Prostate gland (tissue), 2 donors: ENCODE measurements at regions not wholly inside any gene's neighbourhood (a gene's known extent, or its start where the extent isn't known, plus 50 kb on each side); places are given as distances from the start of the nearest gene placed in this dataset.

Source experiments
- POLR2A ChIP-seq: fragments of 450-650 bp; IDR thresholded peaks from one replicate; pipeline ENCODE4 v1.6.1; 2016; ENCODE audit warnings: antibody characterized with exemption, mild to moderate bottlenecking
- POLR2AphosphoS5 ChIP-seq: sonication (generic); formaldehyde crosslinking; IDR thresholded peaks from one replicate; pipeline ENCODE4 v1.6.1; 2017; ENCODE audit warnings: antibody characterized with exemption
- TF ChIP-seq, protein P1 (sequence below), 4 experiments: fragments of 200-600 bp in 2 of 4; fragments of 450-650 bp in 2 of 4; sonication (generic) in 2 of 4; IDR thresholded peaks; 1 replicate in 3 of 4; 2 replicates in 1 of 4; pipeline ENCODE4 v1.5.1; 2016 to 2019; ENCODE audit warnings: antibody characterized with exemption in 4 of 4, mild to moderate bottlenecking in 2 of 4, moderate library complexity in 2 of 4

DNA sequence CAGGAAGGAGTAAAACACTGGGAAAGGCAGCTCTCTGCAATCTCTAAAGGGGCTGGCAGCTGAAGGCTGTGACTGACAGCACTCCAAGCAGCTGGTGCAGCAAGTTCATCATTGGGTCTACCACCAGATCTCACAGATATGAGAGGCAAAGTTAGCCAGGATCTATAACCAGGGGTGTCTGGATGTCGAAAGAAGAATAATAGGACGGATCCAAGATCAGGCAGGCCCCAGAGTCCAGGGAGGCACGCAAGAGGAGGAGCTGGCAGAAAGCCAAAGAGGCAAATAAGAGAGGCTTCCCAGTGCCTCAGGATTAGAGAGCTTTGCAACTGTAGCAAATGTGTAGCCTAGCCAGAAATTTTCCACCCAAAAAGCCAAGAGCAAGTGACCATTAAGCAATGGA, 77.1 kb downstream of the RBMXL2 start:
- TF ChIP-seq, protein P1, sequence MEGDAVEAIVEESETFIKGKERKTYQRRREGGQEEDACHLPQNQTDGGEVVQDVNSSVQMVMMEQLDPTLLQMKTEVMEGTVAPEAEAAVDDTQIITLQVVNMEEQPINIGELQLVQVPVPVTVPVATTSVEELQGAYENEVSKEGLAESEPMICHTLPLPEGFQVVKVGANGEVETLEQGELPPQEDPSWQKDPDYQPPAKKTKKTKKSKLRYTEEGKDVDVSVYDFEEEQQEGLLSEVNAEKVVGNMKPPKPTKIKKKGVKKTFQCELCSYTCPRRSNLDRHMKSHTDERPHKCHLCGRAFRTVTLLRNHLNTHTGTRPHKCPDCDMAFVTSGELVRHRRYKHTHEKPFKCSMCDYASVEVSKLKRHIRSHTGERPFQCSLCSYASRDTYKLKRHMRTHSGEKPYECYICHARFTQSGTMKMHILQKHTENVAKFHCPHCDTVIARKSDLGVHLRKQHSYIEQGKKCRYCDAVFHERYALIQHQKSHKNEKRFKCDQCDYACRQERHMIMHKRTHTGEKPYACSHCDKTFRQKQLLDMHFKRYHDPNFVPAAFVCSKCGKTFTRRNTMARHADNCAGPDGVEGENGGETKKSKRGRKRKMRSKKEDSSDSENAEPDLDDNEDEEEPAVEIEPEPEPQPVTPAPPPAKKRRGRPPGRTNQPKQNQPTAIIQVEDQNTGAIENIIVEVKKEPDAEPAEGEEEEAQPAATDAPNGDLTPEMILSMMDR (IDR thresholded peaks at IDR 0.05): no peak
- TF ChIP-seq POLR2A: no peak
- TF ChIP-seq POLR2AphosphoS5: no peak
